GM23338 (cell line): ENCODE measurements at regions not wholly inside any gene's neighbourhood (a gene's known extent, or its start where the extent isn't known, plus 50 kb on each side); places are given as distances from the start of the nearest gene placed in this dataset.

Source experiments
- ATAC-seq: fragments of 200-7000 bp; cut with Tn5 transposase; 3 replicates; pipeline ENCODE4 v1.9.1; 2020
- DNase-seq: peaks from one replicate; pipeline ENCODE4 v3.0.0-alpha.2; 2015; ENCODE audit warnings: low spot score
- H2AFZ ChIP-seq: fragments of 200-600 bp; sonication (generic); 2 replicates; pipeline ENCODE4 v1.8.0; 2016; ENCODE audit warnings: antibody characterized with exemption, mild to moderate bottlenecking, moderate library complexity
- H3F3A ChIP-seq: fragments of 200-600 bp; sonication (generic); replicated peaks from 2 replicates; pipeline ENCODE4 v1.8.0; 2017; ENCODE audit warnings: antibody characterized with exemption, mixed run types, low read depth
- H3K27ac ChIP-seq: fragments of 200-600 bp; sonication (generic); 2 replicates; pipeline ENCODE4 v1.6.1; 2016; ENCODE audit warnings: low read depth
- H3K27me3 ChIP-seq: fragments of 200-600 bp; sonication (generic); 2 replicates; pipeline ENCODE4 v1.8.0; 2016; ENCODE audit warnings: mild to moderate bottlenecking, mixed run types, moderate library complexity; ENCODE audit not compliant: insufficient read depth
- H3K36me3 ChIP-seq: fragments of 200-600 bp; sonication (generic); 2 replicates; pipeline ENCODE4 v1.8.0; 2016; ENCODE audit warnings: mild to moderate bottlenecking; ENCODE audit not compliant: insufficient read depth
- H3K4me1 ChIP-seq: fragments of 200-600 bp; sonication (generic); 2 replicates; pipeline ENCODE4 v1.8.0; 2016; ENCODE audit warnings: mild to moderate bottlenecking, moderate library complexity; ENCODE audit not compliant: insufficient read depth
- H3K4me2 ChIP-seq: fragments of 200-600 bp; sonication (generic); 2 replicates; pipeline ENCODE4 v1.7.1; 2017; ENCODE audit warnings: mixed run types
- H3K4me3 ChIP-seq: fragments of 200-600 bp; sonication (generic); 2 replicates; pipeline ENCODE4 v1.6.1; 2016; ENCODE audit warnings: mixed run types
- H3K79me2 ChIP-seq: fragments of 200-600 bp; sonication (generic); replicated peaks from 2 replicates; pipeline ENCODE4 v1.8.0; 2017; ENCODE audit warnings: mild to moderate bottlenecking; ENCODE audit not compliant: insufficient read depth
- H3K9me2 ChIP-seq: fragments of 200-600 bp; sonication (generic); 2 replicates; pipeline ENCODE4 v1.8.0; 2017; ENCODE audit not compliant: insufficient read depth
- H4K20me1 ChIP-seq: fragments of 200-600 bp; sonication (generic); replicated peaks from 2 replicates; pipeline ENCODE4 v1.8.0; 2017; ENCODE audit warnings: mild to moderate bottlenecking; ENCODE audit not compliant: insufficient read depth
- H3K27ac Mint-ChIP-seq: 2 replicates; pipeline ENCODE4 v1.8.0; 2020; ENCODE audit warnings: inconsistent platforms, mild to moderate bottlenecking, moderate library complexity, mixed read lengths
- H3K27me3 Mint-ChIP-seq: 3 replicates; pipeline ENCODE4 v1.8.0; 2022; ENCODE audit warnings: low read depth, mild to moderate bottlenecking, moderate library complexity, mixed read lengths, inconsistent platforms; ENCODE audit not compliant: insufficient read depth, poor library complexity
- H3K36me3 Mint-ChIP-seq: 3 replicates; pipeline ENCODE4 v1.8.0; 2021; ENCODE audit warnings: low read depth, mild to moderate bottlenecking, inconsistent platforms, moderate library complexity, mixed read lengths
- H3K4me1 Mint-ChIP-seq: 3 replicates; pipeline ENCODE4 v1.8.0; 2020; ENCODE audit warnings: mild to moderate bottlenecking, inconsistent platforms, mixed read lengths
- H3K4me3 Mint-ChIP-seq: 3 replicates; pipeline ENCODE4 v1.8.0; 2021; ENCODE audit warnings: moderate library complexity, mild to moderate bottlenecking, inconsistent platforms, mixed read lengths
- H3K9me3 Mint-ChIP-seq: 3 replicates; pipeline ENCODE4 v1.8.0; 2020; ENCODE audit warnings: moderate library complexity, mild to moderate bottlenecking, inconsistent platforms, mixed read lengths
- CREB1 ChIP-seq: fragments of 250-450 bp; sonication (Bioruptor Pico); IDR thresholded peaks from 2 replicates; pipeline ENCODE4 v1.5.0; 2020; ENCODE audit warnings: low read depth, mild to moderate bottlenecking, moderate library complexity
- EZH2 ChIP-seq: fragments of 200-600 bp; sonication (generic); IDR thresholded peaks from one replicate; pipeline ENCODE4 v1.8.0; 2017; ENCODE audit warnings: antibody characterized with exemption, mild to moderate bottlenecking, low read depth; ENCODE audit not compliant: unreplicated experiment
- EZH2phosphoT487 ChIP-seq: fragments of 200-600 bp; sonication (generic); IDR thresholded peaks from one replicate; pipeline ENCODE4 v1.8.1; 2018; ENCODE audit warnings: antibody characterized with exemption; ENCODE audit not compliant: unreplicated experiment
- JUNB ChIP-seq: IDR thresholded peaks from one replicate; pipeline ENCODE4 v1.6.1; 2016; ENCODE audit warnings: antibody characterized with exemption; ENCODE audit not compliant: unreplicated experiment
- NANOG ChIP-seq: IDR thresholded peaks from 2 replicates; pipeline ENCODE4 v1.6.1; 2016; ENCODE audit warnings: antibody characterized with exemption, borderline replicate concordance
- POLR2AphosphoS5 ChIP-seq: IDR thresholded peaks from 2 replicates; pipeline ENCODE4 v1.6.1; 2016; ENCODE audit warnings: antibody characterized with exemption, low read depth
- STAT1 ChIP-seq: IDR thresholded peaks from one replicate; pipeline ENCODE4 v1.6.1; 2016; ENCODE audit warnings: antibody characterized with exemption; ENCODE audit not compliant: unreplicated experiment
- ZNF114 ChIP-seq: fragments of 250-450 bp; sonication (Bioruptor Pico); IDR thresholded peaks from 2 replicates; pipeline ENCODE4 v1.5.0; 2020; ENCODE audit warnings: mild to moderate bottlenecking, moderate library complexity
- ZNF331 ChIP-seq: fragments of 250-450 bp; sonication (Bioruptor Pico); IDR thresholded peaks from 2 replicates; pipeline ENCODE4 v1.5.0; 2020; ENCODE audit warnings: low read depth, mild to moderate bottlenecking, moderate library complexity
- TF ChIP-seq, protein P1 (sequence below): fragments of 250-450 bp; sonication (Bioruptor Pico); IDR thresholded peaks from 2 replicates; pipeline ENCODE4 v1.5.0; 2020; ENCODE audit warnings: mild to moderate bottlenecking, moderate library complexity
- TF ChIP-seq, protein P2 (sequence below), 2 experiments: fragments of 200-600 bp in 1 of 2; sonication (generic) in 1 of 2; conservative IDR thresholded peaks; 2 replicates each; pipeline versions ENCODE4 v1.5.1 to v1.6.1; 2016 to 2017; ENCODE audit warnings: antibody characterized with exemption in 2 of 2, low read depth in 2 of 2, mild to moderate bottlenecking in 2 of 2, moderate library complexity in 1 of 2
- TF ChIP-seq, protein P3 (sequence below): IDR thresholded peaks from 2 replicates; pipeline ENCODE4 v1.6.1; 2016; ENCODE audit warnings: antibody characterized with exemption
- TF ChIP-seq, protein P4 (sequence below): IDR thresholded peaks from one replicate; pipeline ENCODE4 v1.6.1; 2018; ENCODE audit warnings: antibody characterized with exemption; ENCODE audit not compliant: unreplicated experiment

DNA sequence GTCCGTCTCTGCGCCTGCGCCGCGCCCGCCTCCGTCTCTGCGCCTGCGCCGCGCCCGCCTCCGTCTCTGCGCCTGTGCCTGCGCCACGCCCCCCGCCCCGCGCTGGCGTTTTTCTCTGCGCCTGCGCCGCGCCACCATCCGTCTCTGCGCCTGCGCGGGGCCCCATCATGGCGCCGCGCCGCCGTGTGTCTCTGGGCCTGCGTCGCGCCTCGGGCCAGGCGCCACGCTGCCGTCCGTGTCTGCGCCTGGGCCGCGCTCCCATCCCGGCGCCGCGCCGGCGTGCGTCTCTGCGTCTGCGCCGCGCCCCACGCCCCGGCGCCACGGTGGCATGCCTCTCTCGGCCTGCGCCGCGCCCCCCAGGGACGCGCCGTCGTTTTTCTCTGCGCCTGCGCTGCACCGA, 51.8 kb upstream of the DUX4 start:
- Mint-ChIP-seq H3K4me1 (no peaks in the 10 kb centered on the region), H3K4me3 (no peak overlapping the region)
- no peak for ATAC-seq

More for the DNA sequence above, 51.8 kb upstream of the DUX4 start:
- Histone ChIP-seq H4K20me1 (no peaks in the 10 kb centered on the region), H3K4me2 (no peak overlapping the region), H2AFZ (no peak overlapping the region), H3K79me2 (no peaks in the 10 kb centered on the region), H3K27ac (no peak overlapping the region), H3K36me3 (no peaks in the 10 kb centered on the region), H3F3A (peaks cover 5% of the 10 kb centered on the region; the same call in 1 of the 2 replicates), H3K9me2 (no peaks in the 10 kb centered on the region), H3K4me1 (no peaks in the 10 kb centered on the region), H3K27me3 (no peaks in the 10 kb centered on the region; the same call in 1 of the 2 replicates), H3K4me3 (no peak overlapping the region)
- Mint-ChIP-seq H3K27me3 (peaks cover 7% of the 10 kb centered on the region), H3K27ac (no peak overlapping the region), H3K9me3 (peaks cover 24% of the 10 kb centered on the region), H3K36me3 (peaks cover 10% of the 10 kb centered on the region; the same call in 2 of the 3 replicates)
- DNase-seq, result peak; percentile 7
- no peak for TF ChIP-seq STAT1
- no peak for TF ChIP-seq EZH2phosphoT487
- TF ChIP-seq, protein P1, sequence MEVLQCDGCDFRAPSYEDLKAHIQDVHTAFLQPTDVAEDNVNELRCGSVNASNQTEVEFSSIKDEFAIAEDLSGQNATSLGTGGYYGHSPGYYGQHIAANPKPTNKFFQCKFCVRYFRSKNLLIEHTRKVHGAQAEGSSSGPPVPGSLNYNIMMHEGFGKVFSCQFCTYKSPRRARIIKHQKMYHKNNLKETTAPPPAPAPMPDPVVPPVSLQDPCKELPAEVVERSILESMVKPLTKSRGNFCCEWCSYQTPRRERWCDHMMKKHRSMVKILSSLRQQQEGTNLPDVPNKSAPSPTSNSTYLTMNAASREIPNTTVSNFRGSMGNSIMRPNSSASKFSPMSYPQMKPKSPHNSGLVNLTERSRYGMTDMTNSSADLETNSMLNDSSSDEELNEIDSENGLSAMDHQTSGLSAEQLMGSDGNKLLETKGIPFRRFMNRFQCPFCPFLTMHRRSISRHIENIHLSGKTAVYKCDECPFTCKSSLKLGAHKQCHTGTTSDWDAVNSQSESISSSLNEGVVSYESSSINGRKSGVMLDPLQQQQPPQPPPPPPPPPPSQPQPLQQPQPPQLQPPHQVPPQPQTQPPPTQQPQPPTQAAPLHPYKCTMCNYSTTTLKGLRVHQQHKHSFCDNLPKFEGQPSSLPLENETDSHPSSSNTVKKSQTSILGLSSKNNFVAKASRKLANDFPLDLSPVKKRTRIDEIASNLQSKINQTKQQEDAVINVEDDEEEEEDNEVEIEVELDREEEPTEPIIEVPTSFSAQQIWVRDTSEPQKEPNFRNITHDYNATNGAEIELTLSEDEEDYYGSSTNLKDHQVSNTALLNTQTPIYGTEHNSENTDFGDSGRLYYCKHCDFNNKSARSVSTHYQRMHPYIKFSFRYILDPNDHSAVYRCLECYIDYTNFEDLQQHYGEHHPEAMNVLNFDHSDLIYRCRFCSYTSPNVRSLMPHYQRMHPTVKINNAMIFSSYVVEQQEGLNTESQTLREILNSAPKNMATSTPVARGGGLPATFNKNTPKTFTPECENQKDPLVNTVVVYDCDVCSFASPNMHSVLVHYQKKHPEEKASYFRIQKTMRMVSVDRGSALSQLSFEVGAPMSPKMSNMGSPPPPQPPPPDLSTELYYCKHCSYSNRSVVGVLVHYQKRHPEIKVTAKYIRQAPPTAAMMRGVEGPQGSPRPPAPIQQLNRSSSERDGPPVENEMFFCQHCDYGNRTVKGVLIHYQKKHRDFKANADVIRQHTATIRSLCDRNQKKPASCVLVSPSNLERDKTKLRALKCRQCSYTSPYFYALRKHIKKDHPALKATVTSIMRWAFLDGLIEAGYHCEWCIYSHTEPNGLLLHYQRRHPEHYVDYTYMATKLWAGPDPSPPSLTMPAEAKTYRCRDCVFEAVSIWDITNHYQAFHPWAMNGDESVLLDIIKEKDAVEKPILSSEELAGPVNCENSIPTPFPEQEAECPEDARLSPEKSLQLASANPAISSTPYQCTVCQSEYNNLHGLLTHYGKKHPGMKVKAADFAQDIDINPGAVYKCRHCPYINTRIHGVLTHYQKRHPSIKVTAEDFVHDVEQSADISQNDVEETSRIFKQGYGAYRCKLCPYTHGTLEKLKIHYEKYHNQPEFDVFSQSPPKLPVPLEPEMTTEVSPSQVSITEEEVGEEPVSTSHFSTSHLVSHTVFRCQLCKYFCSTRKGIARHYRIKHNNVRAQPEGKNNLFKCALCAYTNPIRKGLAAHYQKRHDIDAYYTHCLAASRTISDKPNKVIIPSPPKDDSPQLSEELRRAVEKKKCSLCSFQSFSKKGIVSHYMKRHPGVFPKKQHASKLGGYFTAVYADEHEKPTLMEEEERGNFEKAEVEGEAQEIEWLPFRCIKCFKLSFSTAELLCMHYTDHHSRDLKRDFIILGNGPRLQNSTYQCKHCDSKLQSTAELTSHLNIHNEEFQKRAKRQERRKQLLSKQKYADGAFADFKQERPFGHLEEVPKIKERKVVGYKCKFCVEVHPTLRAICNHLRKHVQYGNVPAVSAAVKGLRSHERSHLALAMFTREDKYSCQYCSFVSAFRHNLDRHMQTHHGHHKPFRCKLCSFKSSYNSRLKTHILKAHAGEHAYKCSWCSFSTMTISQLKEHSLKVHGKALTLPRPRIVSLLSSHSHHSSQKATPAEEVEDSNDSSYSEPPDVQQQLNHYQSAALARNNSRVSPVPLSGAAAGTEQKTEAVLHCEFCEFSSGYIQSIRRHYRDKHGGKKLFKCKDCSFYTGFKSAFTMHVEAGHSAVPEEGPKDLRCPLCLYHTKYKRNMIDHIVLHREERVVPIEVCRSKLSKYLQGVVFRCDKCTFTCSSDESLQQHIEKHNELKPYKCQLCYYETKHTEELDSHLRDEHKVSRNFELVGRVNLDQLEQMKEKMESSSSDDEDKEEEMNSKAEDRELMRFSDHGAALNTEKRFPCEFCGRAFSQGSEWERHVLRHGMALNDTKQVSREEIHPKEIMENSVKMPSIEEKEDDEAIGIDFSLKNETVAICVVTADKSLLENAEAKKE (CRISPR knock-in tag), result no peak
- TF ChIP-seq, protein P2, sequence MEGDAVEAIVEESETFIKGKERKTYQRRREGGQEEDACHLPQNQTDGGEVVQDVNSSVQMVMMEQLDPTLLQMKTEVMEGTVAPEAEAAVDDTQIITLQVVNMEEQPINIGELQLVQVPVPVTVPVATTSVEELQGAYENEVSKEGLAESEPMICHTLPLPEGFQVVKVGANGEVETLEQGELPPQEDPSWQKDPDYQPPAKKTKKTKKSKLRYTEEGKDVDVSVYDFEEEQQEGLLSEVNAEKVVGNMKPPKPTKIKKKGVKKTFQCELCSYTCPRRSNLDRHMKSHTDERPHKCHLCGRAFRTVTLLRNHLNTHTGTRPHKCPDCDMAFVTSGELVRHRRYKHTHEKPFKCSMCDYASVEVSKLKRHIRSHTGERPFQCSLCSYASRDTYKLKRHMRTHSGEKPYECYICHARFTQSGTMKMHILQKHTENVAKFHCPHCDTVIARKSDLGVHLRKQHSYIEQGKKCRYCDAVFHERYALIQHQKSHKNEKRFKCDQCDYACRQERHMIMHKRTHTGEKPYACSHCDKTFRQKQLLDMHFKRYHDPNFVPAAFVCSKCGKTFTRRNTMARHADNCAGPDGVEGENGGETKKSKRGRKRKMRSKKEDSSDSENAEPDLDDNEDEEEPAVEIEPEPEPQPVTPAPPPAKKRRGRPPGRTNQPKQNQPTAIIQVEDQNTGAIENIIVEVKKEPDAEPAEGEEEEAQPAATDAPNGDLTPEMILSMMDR (conservative IDR thresholded peaks at IDR 0.05; ENCODE audit: low read depth in 2 of 2), result no peak
- no peak for TF ChIP-seq POLR2AphosphoS5
- TF ChIP-seq ZNF114 (CRISPR knock-in tag), result no peak
- no peak for TF ChIP-seq CREB1 (CRISPR knock-in tag)
- TF ChIP-seq ZNF331 (CRISPR knock-in tag), result no peak
- TF ChIP-seq EZH2, result no peak
- no peak for TF ChIP-seq NANOG
- TF ChIP-seq JUNB, result no peak
- TF ChIP-seq, protein P3, sequence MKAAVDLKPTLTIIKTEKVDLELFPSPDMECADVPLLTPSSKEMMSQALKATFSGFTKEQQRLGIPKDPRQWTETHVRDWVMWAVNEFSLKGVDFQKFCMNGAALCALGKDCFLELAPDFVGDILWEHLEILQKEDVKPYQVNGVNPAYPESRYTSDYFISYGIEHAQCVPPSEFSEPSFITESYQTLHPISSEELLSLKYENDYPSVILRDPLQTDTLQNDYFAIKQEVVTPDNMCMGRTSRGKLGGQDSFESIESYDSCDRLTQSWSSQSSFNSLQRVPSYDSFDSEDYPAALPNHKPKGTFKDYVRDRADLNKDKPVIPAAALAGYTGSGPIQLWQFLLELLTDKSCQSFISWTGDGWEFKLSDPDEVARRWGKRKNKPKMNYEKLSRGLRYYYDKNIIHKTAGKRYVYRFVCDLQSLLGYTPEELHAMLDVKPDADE, result no peak
- TF ChIP-seq, protein P4, sequence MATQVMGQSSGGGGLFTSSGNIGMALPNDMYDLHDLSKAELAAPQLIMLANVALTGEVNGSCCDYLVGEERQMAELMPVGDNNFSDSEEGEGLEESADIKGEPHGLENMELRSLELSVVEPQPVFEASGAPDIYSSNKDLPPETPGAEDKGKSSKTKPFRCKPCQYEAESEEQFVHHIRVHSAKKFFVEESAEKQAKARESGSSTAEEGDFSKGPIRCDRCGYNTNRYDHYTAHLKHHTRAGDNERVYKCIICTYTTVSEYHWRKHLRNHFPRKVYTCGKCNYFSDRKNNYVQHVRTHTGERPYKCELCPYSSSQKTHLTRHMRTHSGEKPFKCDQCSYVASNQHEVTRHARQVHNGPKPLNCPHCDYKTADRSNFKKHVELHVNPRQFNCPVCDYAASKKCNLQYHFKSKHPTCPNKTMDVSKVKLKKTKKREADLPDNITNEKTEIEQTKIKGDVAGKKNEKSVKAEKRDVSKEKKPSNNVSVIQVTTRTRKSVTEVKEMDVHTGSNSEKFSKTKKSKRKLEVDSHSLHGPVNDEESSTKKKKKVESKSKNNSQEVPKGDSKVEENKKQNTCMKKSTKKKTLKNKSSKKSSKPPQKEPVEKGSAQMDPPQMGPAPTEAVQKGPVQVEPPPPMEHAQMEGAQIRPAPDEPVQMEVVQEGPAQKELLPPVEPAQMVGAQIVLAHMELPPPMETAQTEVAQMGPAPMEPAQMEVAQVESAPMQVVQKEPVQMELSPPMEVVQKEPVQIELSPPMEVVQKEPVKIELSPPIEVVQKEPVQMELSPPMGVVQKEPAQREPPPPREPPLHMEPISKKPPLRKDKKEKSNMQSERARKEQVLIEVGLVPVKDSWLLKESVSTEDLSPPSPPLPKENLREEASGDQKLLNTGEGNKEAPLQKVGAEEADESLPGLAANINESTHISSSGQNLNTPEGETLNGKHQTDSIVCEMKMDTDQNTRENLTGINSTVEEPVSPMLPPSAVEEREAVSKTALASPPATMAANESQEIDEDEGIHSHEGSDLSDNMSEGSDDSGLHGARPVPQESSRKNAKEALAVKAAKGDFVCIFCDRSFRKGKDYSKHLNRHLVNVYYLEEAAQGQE, result no peak
